H54 (cell line): ENCODE measurements at regions not wholly inside any gene's neighbourhood (a gene's known extent, or its start where the extent isn't known, plus 50 kb on each side); places are given as distances from the start of the nearest gene placed in this dataset.

Experiments
- DNase-seq: peaks from one replicate; pipeline ENCODE4 v3.0.0; 2011; ENCODE audit warnings: low spot score, mixed read lengths; ENCODE audit not compliant: insufficient read length
- FAIRE-seq: peaks from 3 replicates; lab custom pipeline; 2011; peaks lifted over from hg19 to GRCh38; lab: Jason Lieb, UNC
- POLR2A ChIP-seq: IDR thresholded peaks from 2 replicates; pipeline ENCODE4 v1.6.1; 2011; ENCODE audit warnings: low read depth, mild to moderate bottlenecking, low read length

- TF ChIP-seq POLR2A = no peak
- DNase-seq = no peak
- FAIRE-seq = peak; percentile 43
These were observed 112.4 kb upstream of the DST start for GRCh38 chr6:56755040-56755439.

GRCh38 chr6:56753811-56754210, 111.1 kb upstream of the DST start:
- DNase-seq = no peak
- TF ChIP-seq POLR2A = no peak
- peak; percentile 52 for FAIRE-seq

- FAIRE-seq (no peak), DNase-seq (no peak)
- no peak for TF ChIP-seq POLR2A
These were observed 109.8 kb upstream of the DST start for GRCh38 chr6:56752534-56752933.

- no peak for DNase-seq
- FAIRE-seq = peak; percentile 99
- no peak for TF ChIP-seq POLR2A
These were observed 109.3 kb upstream of the DST start for GRCh38 chr6:56752009-56752408.

- TF ChIP-seq POLR2A = no peak
- DNase-seq (no peak), FAIRE-seq (peak; percentile 57)
These were observed 108.9 kb upstream of the DST start for GRCh38 chr6:56751604-56752003.

GRCh38 chr6:56750686-56751085, 108.0 kb upstream of the DST start:
- DNase-seq (no peak), FAIRE-seq (peak; percentile 92)
- TF ChIP-seq POLR2A = no peak

- DNase-seq (no peak), FAIRE-seq (peak; percentile 100)
- TF ChIP-seq POLR2A = no peak
These were observed 107.0 kb upstream of the DST start for GRCh38 chr6:56749632-56750151.

- TF ChIP-seq POLR2A = no peak
- FAIRE-seq (peak; percentile 96), DNase-seq (no peak)
These were observed 104.2 kb upstream of the DST start for GRCh38 chr6:56746767-56747504.

- peak; percentile 52 for FAIRE-seq
- no peak for DNase-seq
- no peak for TF ChIP-seq POLR2A
These were observed 103.3 kb upstream of the DST start for GRCh38 chr6:56745971-56746370.

GRCh38 chr6:56745081-56745480, 102.4 kb upstream of the DST start:
- no peak for FAIRE-seq
- TF ChIP-seq POLR2A = no peak
- DNase-seq = no peak

- no peak for TF ChIP-seq POLR2A
- FAIRE-seq = peak; percentile 77
These were observed 101.8 kb upstream of the DST start for GRCh38 chr6:56744528-56744927.

GRCh38 chr6:56742122-56742791, 99.6 kb upstream of the DST start:
- no peak for TF ChIP-seq POLR2A
- no peak for DNase-seq
- peak; percentile 83 for FAIRE-seq

More at GRCh38 chr6:56744528-56744927, 101.8 kb upstream of the DST start:
- DNase-seq = no peak

GRCh38 chr6:56741472-56741871, 98.8 kb upstream of the DST start:
- FAIRE-seq (no peak), DNase-seq (no peak)
- TF ChIP-seq POLR2A = no peak
